ENCODE measurements at regions not wholly inside any gene's neighbourhood (a gene's known extent, or its start where the extent isn't known, plus 50 kb on each side); places are given as distances from the start of the nearest gene placed in this dataset.
"Not testable (repeated sequence)": the region's sequence is repeated elsewhere in the genome, so short reads cannot be mapped to it uniquely, and the experiment has no call there.

DNA sequence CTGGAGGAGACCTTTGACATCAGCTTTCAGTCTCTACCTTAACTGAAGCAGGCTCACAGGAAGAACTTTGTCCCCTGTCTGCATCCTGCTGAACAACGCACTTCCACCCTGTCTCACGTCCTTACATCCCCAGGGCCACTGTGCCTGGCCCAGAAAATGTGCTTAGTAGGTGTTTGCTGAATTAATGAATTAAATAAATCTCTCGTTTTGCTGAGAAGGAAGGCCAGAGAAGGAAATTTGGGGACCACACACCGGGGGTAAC is 54.3 kb upstream of the CREB3L1 start:
- no peaks in the 10 kb centered on the region for H3K36me3 ChIP-seq
- DNase-seq = no peak
- no peaks in the 10 kb centered on the region for H3K27me3 ChIP-seq
- no peaks in the 10 kb centered on the region for H3K9me3 ChIP-seq
- no peak overlapping the region for H3K4me3 ChIP-seq

DNA sequence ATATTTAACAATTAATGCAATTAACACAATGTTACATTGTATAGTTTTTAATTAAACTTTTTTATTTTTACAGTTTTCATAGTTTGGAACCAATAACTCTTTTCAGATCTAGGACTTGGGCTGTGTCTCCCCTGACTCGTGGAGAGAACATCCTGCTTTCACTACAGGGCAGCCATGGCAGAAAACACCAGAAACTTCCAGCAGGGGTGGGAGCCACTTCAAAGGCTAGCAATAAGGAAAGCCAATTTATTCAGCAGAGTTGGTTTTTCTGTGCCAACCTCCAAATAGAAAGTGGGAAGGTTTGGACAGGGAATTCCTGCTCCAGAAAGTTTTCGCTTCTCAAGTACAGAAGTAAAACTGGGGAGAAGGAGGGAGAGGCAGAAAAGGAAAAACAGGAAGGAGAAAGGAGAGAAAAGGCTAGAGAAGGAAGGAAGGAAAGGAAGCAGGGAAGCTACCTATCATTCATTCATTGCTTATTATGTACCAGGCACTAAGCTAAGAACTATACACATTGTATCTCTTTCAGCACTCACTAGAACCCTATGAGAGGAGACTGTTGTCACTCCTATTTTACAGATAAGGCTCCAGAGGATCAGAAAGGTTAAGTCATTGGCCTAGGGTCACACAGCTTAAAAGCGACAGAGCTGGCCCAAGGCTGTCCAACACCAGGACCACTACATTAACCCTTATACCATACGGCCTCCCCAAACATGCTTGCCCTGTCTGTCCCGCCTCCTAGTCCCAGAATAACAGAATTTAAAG is 54.8 kb upstream of the CREB3L1 start:
- H3K9me3 ChIP-seq = no peaks in the 10 kb centered on the region
- no peaks in the 10 kb centered on the region for H3K27me3 ChIP-seq
- H3K4me3 ChIP-seq = no peak overlapping the region
- DNase-seq = peak; percentile 30
- no peaks in the 10 kb centered on the region for H3K36me3 ChIP-seq

GRCh38 chr11:46220313-46220712 is 57.1 kb upstream of the CREB3L1 start:
- Histone ChIP-seq H3K36me3 (no peaks in the 10 kb centered on the region), H3K9me3 (no peaks in the 10 kb centered on the region), H3K4me3 (no peak overlapping the region), H3K27me3 (no peaks in the 10 kb centered on the region)
- no peak for DNase-seq

GRCh38 chr11:46216765-46217089 is 60.7 kb upstream of the CREB3L1 start:
- no peak for DNase-seq
- no peak overlapping the region for H3K4me3 ChIP-seq
- H3K9me3 ChIP-seq = no peaks in the 10 kb centered on the region
- no peaks in the 10 kb centered on the region for H3K36me3 ChIP-seq
- H3K27me3 ChIP-seq = no peaks in the 10 kb centered on the region

- Histone ChIP-seq H3K27me3 (no peaks in the 10 kb centered on the region), H3K36me3 (no peaks in the 10 kb centered on the region), H3K4me3 (peak overlapping the region; percentile 29), H3K9me3 (no peaks in the 10 kb centered on the region)
- no peak for DNase-seq
These were observed 61.3 kb upstream of the CREB3L1 start for GRCh38 chr11:46216019-46216764.

DNA sequence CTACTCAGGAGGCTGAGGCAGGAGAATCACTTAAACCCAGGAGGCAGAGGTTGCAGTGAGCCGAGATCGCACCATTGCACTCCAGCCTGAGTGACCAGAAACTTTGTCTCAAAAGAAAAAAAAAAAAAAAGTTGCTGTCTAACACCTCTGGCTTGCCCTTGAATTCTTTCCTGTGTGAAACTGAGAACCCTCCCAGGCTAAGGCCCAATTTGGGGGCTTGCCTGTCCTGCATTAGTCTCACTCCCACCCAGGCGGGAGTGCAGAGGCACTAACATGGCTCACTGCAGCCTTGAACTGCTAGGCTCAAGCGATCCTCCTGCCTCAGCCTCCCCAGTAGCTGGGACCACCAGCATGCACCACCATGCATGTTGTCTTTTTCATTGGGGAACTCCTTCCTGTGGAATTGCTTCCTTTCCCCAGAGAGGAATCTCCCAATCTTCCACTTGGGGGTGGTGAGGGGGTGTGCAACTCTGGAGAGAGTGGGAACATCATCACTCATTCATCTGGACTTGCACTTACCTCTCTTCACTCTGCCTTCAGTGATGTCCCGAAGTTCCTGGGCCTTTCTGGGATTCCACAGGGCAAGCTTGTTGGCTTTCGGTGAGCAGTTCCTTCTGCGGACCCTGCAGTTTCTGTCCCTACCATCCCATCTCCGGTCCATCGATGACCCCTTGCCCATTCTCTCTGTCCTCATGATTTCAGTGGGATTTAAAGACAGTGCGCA is 62.1 kb upstream of the CREB3L1 start:
- Histone ChIP-seq H3K36me3 (no peaks in the 10 kb centered on the region), H3K9me3 (no peaks in the 10 kb centered on the region), H3K4me3 (no peak overlapping the region), H3K27me3 (no peaks in the 10 kb centered on the region)
- no peak for DNase-seq

DNA sequence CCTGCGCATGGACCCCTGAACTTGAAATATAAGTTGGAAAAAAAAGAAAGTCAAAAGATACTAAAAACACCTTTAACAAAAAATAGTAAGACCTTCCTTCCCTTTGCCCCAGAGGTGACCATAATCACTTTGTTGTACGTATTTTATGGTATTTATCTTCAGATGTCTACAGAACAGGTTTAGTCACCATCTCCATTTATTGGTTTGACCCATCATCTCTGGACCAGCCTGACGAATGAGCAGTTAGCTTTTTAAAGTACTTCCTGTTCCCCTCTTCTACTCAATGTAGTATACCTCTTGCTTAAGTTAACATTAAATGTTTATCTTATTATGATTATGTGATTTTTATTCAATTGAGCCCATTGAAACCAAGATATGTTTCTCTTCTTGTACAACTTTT is 64.7 kb upstream of the CREB3L1 start:
- H3K36me3 ChIP-seq = no peaks in the 10 kb centered on the region
- DNase-seq = no peak
- no peaks in the 10 kb centered on the region for H3K9me3 ChIP-seq

GRCh38 chr11:46210856-46211255 is 66.6 kb upstream of the CREB3L1 start:
- H3K4me3 ChIP-seq = no peak overlapping the region
- no peak for DNase-seq
- H3K9me3 ChIP-seq = no peaks in the 10 kb centered on the region
- no peaks in the 10 kb centered on the region for H3K27me3 ChIP-seq
- no peaks in the 10 kb centered on the region for H3K36me3 ChIP-seq

More for the DNA sequence above, 64.7 kb upstream of the CREB3L1 start:
- Histone ChIP-seq H3K27me3 (no peaks in the 10 kb centered on the region), H3K4me3 (no peak overlapping the region)

GRCh38 chr11:46210133-46210636 is 67.3 kb upstream of the CREB3L1 start:
- Histone ChIP-seq H3K27me3 (no peaks in the 10 kb centered on the region), H3K9me3 (no peaks in the 10 kb centered on the region), H3K36me3 (no peaks in the 10 kb centered on the region), H3K4me3 (no peak overlapping the region)
- DNase-seq = peak; percentile 47

GRCh38 chr11:46209624-46210023 is 67.8 kb upstream of the CREB3L1 start:
- DNase-seq, H3K36me3 ChIP-seq, H3K9me3 ChIP-seq, H3K4me3 ChIP-seq, H3K27me3 ChIP-seq: not testable (repeated sequence)

GRCh38 chr11:46208803-46209202 is 68.7 kb upstream of the CREB3L1 start:
- no peaks in the 10 kb centered on the region for H3K9me3 ChIP-seq
- H3K4me3 ChIP-seq = no peak overlapping the region
- no peaks in the 10 kb centered on the region for H3K27me3 ChIP-seq
- DNase-seq = no peak
- H3K36me3 ChIP-seq = no peaks in the 10 kb centered on the region

- Histone ChIP-seq H3K4me3 (no peak overlapping the region), H3K9me3 (no peaks in the 10 kb centered on the region), H3K36me3 (no peaks in the 10 kb centered on the region), H3K27me3 (no peaks in the 10 kb centered on the region)
- DNase-seq = no peak
These were observed 70.2 kb upstream of the CREB3L1 start for GRCh38 chr11:46207270-46207669.

DNA sequence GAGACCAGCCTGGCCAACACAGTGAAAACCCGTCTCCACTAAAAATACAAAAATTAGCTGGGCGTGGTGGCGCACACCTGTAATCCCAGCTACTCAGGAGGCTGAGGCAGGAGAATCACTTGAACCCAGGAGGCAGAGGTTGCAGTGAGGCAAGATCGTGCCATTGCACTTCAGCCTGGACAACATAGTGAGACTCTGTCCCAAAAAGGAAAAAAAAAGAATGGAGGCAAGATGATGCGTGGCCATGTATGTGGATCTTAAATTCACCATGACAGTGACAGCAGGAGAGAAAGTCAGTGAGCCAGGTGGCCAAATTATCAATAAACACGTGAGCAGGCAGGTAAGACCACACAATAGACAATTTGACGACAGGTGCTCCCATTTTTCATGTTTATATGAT is 73.0 kb upstream of the CREB3L1 start:
- H3K27me3 ChIP-seq, H3K36me3 ChIP-seq, H3K9me3 ChIP-seq, DNase-seq, H3K4me3 ChIP-seq: not testable (repeated sequence)

DNA sequence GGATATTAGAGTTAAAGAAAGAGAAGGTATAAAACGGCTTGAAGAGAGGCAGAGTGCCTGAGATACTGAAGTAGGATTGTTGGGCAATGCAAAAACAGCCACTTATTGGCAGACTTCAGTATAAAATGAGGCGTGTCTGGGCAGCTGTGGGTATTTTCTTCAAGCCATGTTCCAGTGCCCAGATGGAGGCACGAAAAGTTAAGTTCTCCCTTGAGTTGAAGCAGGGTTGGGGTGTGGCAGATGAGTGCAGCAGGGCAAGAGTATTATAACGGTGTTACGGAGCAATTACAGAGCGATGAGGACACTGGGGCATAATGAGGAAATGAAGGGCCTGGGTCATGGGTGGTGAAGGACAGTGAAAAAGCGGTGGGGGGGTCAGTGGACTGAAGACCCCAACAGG is 73.7 kb upstream of the CREB3L1 start:
- no peak for DNase-seq
- H3K9me3 ChIP-seq = no peaks in the 10 kb centered on the region
- no peaks in the 10 kb centered on the region for H3K27me3 ChIP-seq
- no peaks in the 10 kb centered on the region for H3K36me3 ChIP-seq
- no peak overlapping the region for H3K4me3 ChIP-seq

DNA sequence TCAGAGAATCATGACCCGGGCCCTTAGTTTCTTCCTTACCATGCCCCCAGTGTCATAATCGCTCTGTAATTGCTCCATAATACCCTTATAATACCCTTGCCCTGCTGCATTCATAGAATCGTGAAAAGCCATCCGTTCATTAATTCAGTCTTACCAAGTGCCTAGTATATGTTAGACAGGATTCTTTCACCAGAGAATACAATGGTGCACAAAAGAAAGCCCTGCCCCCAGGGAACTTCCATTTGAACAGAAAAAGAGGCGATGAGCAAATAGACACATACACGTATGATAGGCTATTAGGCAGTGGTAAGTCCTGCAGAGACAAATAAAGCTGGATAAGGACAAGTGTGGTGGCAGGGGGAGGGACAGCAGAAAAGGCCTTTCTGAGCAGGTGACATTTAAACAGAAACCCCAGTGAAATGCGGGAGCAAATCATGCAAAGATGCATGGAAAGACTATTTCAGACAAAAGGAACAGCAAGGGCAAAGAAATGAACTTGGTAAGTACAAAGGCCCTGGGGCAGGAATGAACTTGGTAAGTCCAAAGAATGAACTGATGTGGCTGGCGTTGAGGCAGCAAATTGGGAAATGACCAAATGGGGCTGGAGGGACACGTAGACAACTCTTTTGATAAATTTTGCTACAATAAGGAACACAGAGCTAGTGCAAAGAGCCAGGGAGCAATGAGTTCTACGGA is 74.6 kb upstream of the CREB3L1 start:
- Histone ChIP-seq H3K9me3 (no peaks in the 10 kb centered on the region), H3K4me3 (no peak overlapping the region), H3K36me3 (no peaks in the 10 kb centered on the region), H3K27me3 (no peaks in the 10 kb centered on the region)
- no peak for DNase-seq

DNA sequence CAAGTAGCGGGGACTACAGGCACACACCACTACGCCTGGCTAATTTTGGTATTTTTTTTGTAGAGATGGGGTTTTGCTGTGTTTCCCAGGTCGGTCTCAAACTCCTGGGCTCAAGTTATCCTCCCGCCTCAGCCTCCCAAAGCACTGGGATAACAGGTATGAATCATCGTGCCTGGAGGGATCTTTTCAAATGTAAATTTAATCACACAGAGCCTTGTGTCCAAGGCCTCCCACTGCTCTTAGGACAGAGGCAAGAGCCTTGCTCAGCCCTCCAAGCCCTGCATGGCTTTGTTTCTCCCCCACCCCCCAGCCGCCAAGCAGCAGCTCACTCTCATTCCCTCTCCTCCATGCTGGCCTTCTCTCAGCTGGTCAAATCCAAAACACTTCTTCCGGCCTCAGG is 75.3 kb upstream of the CREB3L1 start:
- no peak overlapping the region for H3K4me3 ChIP-seq
- H3K9me3 ChIP-seq = no peaks in the 10 kb centered on the region
- peak; percentile 21 for DNase-seq
- H3K27me3 ChIP-seq = peaks cover 3% of the 10 kb centered on the region; the same call in 1 of the 2 replicates
- no peaks in the 10 kb centered on the region for H3K36me3 ChIP-seq
